Neural crest cell (in vitro differentiated cells): ENCODE measurements at regions not wholly inside any gene's neighbourhood (a gene's known extent, or its start where the extent isn't known, plus 50 kb on each side); places are given as distances from the start of the nearest gene placed in this dataset.

ENCODE experiments used
- DNase-seq: peaks from one replicate; pipeline ENCODE4 v3.0.0; 2021; ENCODE audit warnings: low read depth, mixed read lengths, low spot score
- H3K27ac Mint-ChIP-seq: one replicate; pipeline ENCODE4 v1.8.0; 2021; ENCODE audit warnings: mild to moderate bottlenecking, mixed read lengths; ENCODE audit not compliant: unreplicated experiment
- H3K27me3 Mint-ChIP-seq: 2 replicates; pipeline ENCODE4 v1.8.0; 2021; ENCODE audit warnings: low read depth, mild to moderate bottlenecking, mixed read lengths
- H3K36me3 Mint-ChIP-seq: 2 replicates; pipeline ENCODE4 v1.8.0; 2021; ENCODE audit warnings: low read depth, mild to moderate bottlenecking, mixed read lengths
- H3K4me1 Mint-ChIP-seq: 2 replicates; pipeline ENCODE4 v1.8.0; 2021; ENCODE audit warnings: mixed read lengths
- H3K4me3 Mint-ChIP-seq: one replicate; pipeline ENCODE4 v1.8.0; 2021; ENCODE audit warnings: mild to moderate bottlenecking, mixed read lengths
- H3K9me3 Mint-ChIP-seq: 2 replicates; pipeline ENCODE4 v1.8.0; 2021; ENCODE audit warnings: mixed read lengths
- CTCF ChIP-seq: fragments of 200-600 bp; sonication (generic); conservative IDR thresholded peaks from 2 replicates; pipeline ENCODE4 v1.5.0; 2021; ENCODE audit warnings: antibody characterized with exemption, mild to moderate bottlenecking

GRCh38 chr9:106575823-106576222 lies 287.1 kb upstream of the ZNF462 start:
- Mint-ChIP-seq H3K27me3 (no peaks in the 10 kb centered on the region), H3K4me3 (peak overlapping the region; percentile 78), H3K27ac (peak overlapping the region; percentile 96), H3K36me3 (peaks cover 17% of the 10 kb centered on the region), H3K4me1 (peaks cover 35% of the 10 kb centered on the region), H3K9me3 (peaks cover 13% of the 10 kb centered on the region)
- DNase-seq = peak; percentile 29
- TF ChIP-seq CTCF = no peak

- TF ChIP-seq CTCF = no peak
- Mint-ChIP-seq H3K36me3 (peaks cover 17% of the 10 kb centered on the region), H3K4me3 (peak overlapping the region; percentile 78), H3K4me1 (peaks cover 37% of the 10 kb centered on the region), H3K9me3 (peaks cover 13% of the 10 kb centered on the region), H3K27me3 (no peaks in the 10 kb centered on the region), H3K27ac (peak overlapping the region; percentile 96)
- DNase-seq = no peak
Observed at GRCh38 chr9:106576232-106576760, 286.7 kb upstream of the ZNF462 start.

GRCh38 chr9:106577121-106577520 lies 285.8 kb upstream of the ZNF462 start:
- TF ChIP-seq CTCF = no peak
- peaks cover 13% of the 10 kb centered on the region for H3K9me3 Mint-ChIP-seq
- H3K4me3 Mint-ChIP-seq = no peak overlapping the region
- no peak for DNase-seq
- H3K27me3 Mint-ChIP-seq = no peaks in the 10 kb centered on the region
- peaks cover 45% of the 10 kb centered on the region for H3K4me1 Mint-ChIP-seq
- no peak overlapping the region for H3K27ac Mint-ChIP-seq
- peaks cover 12% of the 10 kb centered on the region for H3K36me3 Mint-ChIP-seq

GRCh38 chr9:106580546-106580945 lies 282.4 kb upstream of the ZNF462 start:
- no peak overlapping the region for H3K27ac Mint-ChIP-seq
- no peak overlapping the region for H3K4me3 Mint-ChIP-seq
- peaks cover 4% of the 10 kb centered on the region for H3K36me3 Mint-ChIP-seq
- no peak for TF ChIP-seq CTCF
- no peaks in the 10 kb centered on the region for H3K27me3 Mint-ChIP-seq
- DNase-seq = no peak
- peaks cover 65% of the 10 kb centered on the region for H3K4me1 Mint-ChIP-seq
- peaks cover 8% of the 10 kb centered on the region for H3K9me3 Mint-ChIP-seq

GRCh38 chr9:106581973-106582372 lies 281.0 kb upstream of the ZNF462 start:
- Mint-ChIP-seq H3K4me1 (peaks cover 55% of the 10 kb centered on the region), H3K27me3 (no peaks in the 10 kb centered on the region), H3K36me3 (no peaks in the 10 kb centered on the region), H3K27ac (peak overlapping the region; percentile 54), H3K4me3 (peak overlapping the region; percentile 24), H3K9me3 (peaks cover 7% of the 10 kb centered on the region)
- DNase-seq = no peak
- no peak for TF ChIP-seq CTCF
